Adrenal gland (tissue), 9 donors: ENCODE measurements at regions not wholly inside any gene's neighbourhood (a gene's known extent, or its start where the extent isn't known, plus 50 kb on each side); places are given as distances from the start of the nearest gene placed in this dataset.

Source experiments
- DNase-seq, 7 donors: peaks; one replicate each; pipeline ENCODE4 v3.0.0-alpha.2; 2019 to 2020
- H3K27ac ChIP-seq, 5 donors: fragments of 200-600 bp; sonication (generic) in 4 of 5; 1 replicate in 3 of 5; 2 replicates in 2 of 5; pipeline versions ENCODE4 v1.5.1 to v1.8.0; 2016 to 2020; ENCODE audit warnings: mild to moderate bottlenecking in 1 of 5
- H3K27me3 ChIP-seq: fragments of 200-600 bp; 2 replicates; pipeline ENCODE4 v1.8.0; 2021
- H3K36me3 ChIP-seq, 2 donors: fragments of 200-600 bp; replicated peaks in 1 of 2; 1 replicate in 1 of 2; 2 replicates in 1 of 2; pipeline versions ENCODE4 v1.5.1 to v1.8.0; 2018 to 2022
- H3K4me1 ChIP-seq, 2 donors: fragments of 200-600 bp; replicated peaks in 1 of 2; 1 replicate in 1 of 2; 2 replicates in 1 of 2; pipeline versions ENCODE4 v1.5.1 to v1.8.0; 2018 to 2021
- H3K4me3 ChIP-seq, 4 donors: fragments of 200-600 bp; sonication (generic) in 3 of 4; one replicate each; pipeline ENCODE4 v1.5.1; 2016 to 2018
- H3K9me3 ChIP-seq, 3 donors: fragments of 200-600 bp; sonication (generic) in 1 of 3; replicated peaks in 1 of 3; 1 replicate in 2 of 3; 2 replicates in 1 of 3; pipeline versions ENCODE4 v1.5.1 to v1.8.0; 2016 to 2021
- POLR2A ChIP-seq, 2 donors: fragments of 450-650 bp; IDR thresholded peaks; one replicate each; pipeline ENCODE4 v1.6.1; 2017; ENCODE audit warnings: antibody characterized with exemption in 2 of 2, mild to moderate bottlenecking in 2 of 2, moderate library complexity in 1 of 2
- WGBS, 4 donors: extraction: QIAGEN DNeasy Blood & Tissue Kit in 2 of 4; methylation state at CpG; one replicate each; pipeline versions ENCODE4 v1.1.5 to v1.1.7; 2013 to 2017; 5-methylcytosine and 5-hydroxymethylcytosine counted together
- intact Hi-C, 2 donors: fragments of 100-400 bp; cut with DNase I; formaldehyde crosslinking; loops; one replicate each; pipeline versions ENCODE4 v1.14.1 to v1.15.0; 2022 to 2023
- TF ChIP-seq, protein P1 (sequence below), 6 experiments: fragments of 450-650 bp in 4 of 6; fragments of 200-600 bp in 2 of 6; sonication (generic) in 1 of 6; IDR thresholded peaks; 1 replicate in 5 of 6; 2 replicates in 1 of 6; pipeline versions ENCODE4 v1.5.1 to v1.8.0; 2016 to 2021; ENCODE audit warnings: antibody characterized with exemption in 6 of 6, mild to moderate bottlenecking in 2 of 6, moderate library complexity in 1 of 6
- donor health status: healthy with polysubstance abuse.
- donor health status: Bipolar disorder and iron deficiency.
- donor health status: DM: yes; HTN: yes; CAD: no.
- donor health status: DM: no; HTN: no; CAD: no.
- donor health status: DM: no; HTN: no; CAD: no.

DNA sequence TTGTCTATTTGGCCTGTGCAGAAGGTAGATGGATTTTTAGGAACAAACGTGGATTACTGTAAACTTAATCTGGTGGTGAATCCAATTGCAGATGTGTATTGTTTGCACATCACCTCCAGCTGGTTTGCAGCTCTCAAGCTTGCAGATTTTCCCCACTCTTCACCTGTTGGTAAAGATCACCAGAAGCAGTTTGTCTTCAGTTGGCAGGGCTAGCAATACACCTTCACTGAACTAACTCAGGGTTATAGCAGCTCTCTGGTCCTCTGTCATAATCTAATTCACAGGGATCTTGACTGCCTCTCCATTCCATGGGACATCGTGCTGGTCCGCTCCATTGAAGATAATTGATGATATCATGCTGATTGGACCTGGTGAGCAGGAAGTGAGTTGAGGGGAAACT is 181.5 kb downstream of the VAPA start:
- intact Hi-C loops, result no loop called here
- no peaks in the 10 kb centered on the region for H3K27me3 ChIP-seq
- no peak overlapping the region for H3K4me3 ChIP-seq
- DNase-seq, result no peak
- H3K36me3 ChIP-seq, result no peaks in the 10 kb centered on the region
- TF ChIP-seq, protein P1, sequence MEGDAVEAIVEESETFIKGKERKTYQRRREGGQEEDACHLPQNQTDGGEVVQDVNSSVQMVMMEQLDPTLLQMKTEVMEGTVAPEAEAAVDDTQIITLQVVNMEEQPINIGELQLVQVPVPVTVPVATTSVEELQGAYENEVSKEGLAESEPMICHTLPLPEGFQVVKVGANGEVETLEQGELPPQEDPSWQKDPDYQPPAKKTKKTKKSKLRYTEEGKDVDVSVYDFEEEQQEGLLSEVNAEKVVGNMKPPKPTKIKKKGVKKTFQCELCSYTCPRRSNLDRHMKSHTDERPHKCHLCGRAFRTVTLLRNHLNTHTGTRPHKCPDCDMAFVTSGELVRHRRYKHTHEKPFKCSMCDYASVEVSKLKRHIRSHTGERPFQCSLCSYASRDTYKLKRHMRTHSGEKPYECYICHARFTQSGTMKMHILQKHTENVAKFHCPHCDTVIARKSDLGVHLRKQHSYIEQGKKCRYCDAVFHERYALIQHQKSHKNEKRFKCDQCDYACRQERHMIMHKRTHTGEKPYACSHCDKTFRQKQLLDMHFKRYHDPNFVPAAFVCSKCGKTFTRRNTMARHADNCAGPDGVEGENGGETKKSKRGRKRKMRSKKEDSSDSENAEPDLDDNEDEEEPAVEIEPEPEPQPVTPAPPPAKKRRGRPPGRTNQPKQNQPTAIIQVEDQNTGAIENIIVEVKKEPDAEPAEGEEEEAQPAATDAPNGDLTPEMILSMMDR (IDR thresholded peaks at IDR 0.05), result no peak
- no peak for TF ChIP-seq POLR2A (IDR thresholded peaks at IDR 0.05)
- peaks cover 1 to 3% of the 10 kb centered on the region in 2 donors for H3K4me1 ChIP-seq
- H3K9me3 ChIP-seq, result no peaks in the 10 kb centered on the region
- WGBS, 4 donors, result 90 to 93% (median 92%) methylated on average over 3 of the region's 3 CpGs
- no peak overlapping the region for H3K27ac ChIP-seq

DNA sequence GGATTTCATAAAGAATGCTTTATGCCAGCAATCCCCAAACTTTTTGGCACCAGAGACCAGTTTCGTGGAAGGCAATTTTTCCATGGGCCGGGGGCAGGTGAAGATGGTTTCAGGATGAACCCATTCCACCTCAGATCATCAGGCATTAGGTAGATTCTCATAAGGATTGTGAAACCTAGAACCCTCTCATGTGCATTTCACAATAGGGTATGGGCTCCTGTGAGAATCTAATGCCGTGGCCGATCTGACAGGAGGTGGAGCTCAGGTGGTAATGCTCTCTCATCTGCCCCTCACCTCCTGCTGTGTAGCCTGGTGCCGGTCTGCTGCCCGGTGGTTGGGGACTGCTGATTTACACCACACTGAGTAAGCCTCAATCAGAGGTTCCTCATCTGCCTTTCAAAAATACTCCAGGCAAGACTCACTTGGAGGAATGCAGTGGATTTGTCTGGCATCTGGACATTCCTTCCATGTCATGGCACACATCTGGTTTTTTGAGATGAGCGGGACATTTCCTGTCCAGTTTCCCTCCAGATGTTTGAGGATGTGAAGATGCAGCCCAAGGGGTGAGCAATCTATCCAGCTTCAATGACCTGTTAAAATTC is 185.8 kb downstream of the VAPA start:
- Histone ChIP-seq H3K4me3 (no peak overlapping the region), H3K36me3 (no peaks in the 10 kb centered on the region), H3K27me3 (no peaks in the 10 kb centered on the region), H3K27ac (no peak overlapping the region), H3K9me3 (no peaks in the 10 kb centered on the region), H3K4me1 (peaks cover 5 to 14% of the 10 kb centered on the region in 2 donors)
- intact Hi-C loops, result no loop called here
- DNase-seq, result no peak
- TF ChIP-seq POLR2A (IDR thresholded peaks at IDR 0.05), result no peak
- TF ChIP-seq, protein P1 (IDR thresholded peaks at IDR 0.05), result no peak
- 74 to 97% (median 88%) methylated on average over 5 to 7 of the region's 7 CpGs for WGBS, 4 donors

DNA sequence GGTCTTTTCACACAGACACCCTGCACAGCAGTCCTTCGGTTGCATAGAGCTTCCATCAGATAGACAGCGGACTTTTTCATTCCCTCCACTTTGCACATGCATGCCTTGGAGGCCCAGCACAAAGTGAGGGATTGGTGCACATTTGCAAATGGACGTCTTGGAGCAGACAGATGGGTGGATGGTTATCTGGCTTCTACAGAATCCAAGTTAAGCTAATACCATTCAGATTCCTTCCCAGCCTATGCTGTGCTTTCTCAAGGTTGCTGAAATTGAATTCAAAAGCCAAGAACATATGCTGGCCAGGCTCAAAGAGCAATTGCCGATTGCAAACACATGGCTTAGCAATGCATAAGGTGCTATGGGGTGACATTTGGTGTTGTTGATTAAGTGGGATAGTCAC is 186.4 kb downstream of the VAPA start:
- 74 to 83% (median 78%) methylated on average over 4 of the region's 4 CpGs for WGBS, 4 donors
- no peaks in the 10 kb centered on the region for H3K27me3 ChIP-seq
- H3K27ac ChIP-seq, result no peak overlapping the region
- intact Hi-C loops, result no loop called here
- no peak overlapping the region for H3K4me3 ChIP-seq
- H3K9me3 ChIP-seq, result no peaks in the 10 kb centered on the region
- H3K36me3 ChIP-seq, result no peaks in the 10 kb centered on the region
- H3K4me1 ChIP-seq, result peaks cover 5 to 14% of the 10 kb centered on the region in 2 donors
- no peak for DNase-seq
- TF ChIP-seq, protein P1 (IDR thresholded peaks at IDR 0.05), result no peak
- no peak for TF ChIP-seq POLR2A (IDR thresholded peaks at IDR 0.05)

DNA sequence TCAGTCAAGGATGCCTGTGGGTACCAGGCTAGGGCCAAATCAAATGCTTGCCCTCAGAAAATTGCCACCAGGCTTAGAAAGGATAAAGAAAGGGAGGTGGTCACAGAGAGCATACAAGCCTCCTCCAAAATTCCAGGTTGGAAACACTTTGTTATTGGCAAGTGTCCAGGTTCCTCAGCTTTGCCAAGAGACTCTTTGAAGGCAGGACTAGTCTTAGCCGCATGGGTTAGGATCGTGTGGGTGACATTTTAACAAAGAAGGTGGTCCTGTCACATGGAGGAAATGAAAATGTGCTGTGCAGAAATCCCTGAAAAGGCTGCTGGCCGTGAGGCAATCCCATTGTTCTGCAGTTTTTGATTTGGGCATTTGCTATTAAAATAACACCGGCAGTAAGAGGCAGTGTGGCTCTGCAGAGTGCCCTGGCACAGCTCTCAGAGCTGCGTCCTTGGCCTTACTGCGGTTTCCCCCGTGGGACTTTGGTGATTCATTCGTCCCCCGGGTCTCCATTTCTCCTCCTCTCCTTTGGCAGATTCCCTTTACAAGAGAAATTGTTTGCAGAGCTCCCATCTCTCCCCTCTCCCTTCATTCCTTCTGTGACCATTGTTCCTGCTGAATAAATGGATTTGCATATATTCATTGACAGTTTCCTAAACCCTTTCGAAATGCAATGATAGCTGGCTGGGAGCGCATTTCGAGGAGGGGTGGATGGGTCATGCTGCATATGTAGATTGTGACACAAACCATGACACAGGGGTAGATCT is 187.3 kb downstream of the VAPA start:
- WGBS, 4 donors, result 10 to 20% (median 19%) methylated on average over 12 of the region's 12 CpGs
- no peak overlapping the region for H3K4me3 ChIP-seq
- peak; percentile 55 to 86 (median 81) for DNase-seq

More for the DNA sequence above, 187.3 kb downstream of the VAPA start:
- intact Hi-C loops, result no loop called here
- Histone ChIP-seq H3K9me3 (no peaks in the 10 kb centered on the region), H3K27me3 (no peaks in the 10 kb centered on the region), H3K27ac (peak overlapping the region in 1 of 5 donors; percentile 18), H3K36me3 (no peaks in the 10 kb centered on the region), H3K4me1 (peaks cover 5 to 14% of the 10 kb centered on the region in 2 donors)
- TF ChIP-seq, protein P1 (IDR thresholded peaks at IDR 0.05), result no peak
- TF ChIP-seq POLR2A (IDR thresholded peaks at IDR 0.05), result no peak
